Activated CD4-positive, alpha-beta T cell treated with anti-CD3 and anti-CD28 coated beads, Interleukin-2, amount 50 U/mL, for 24 hours (primary cell): ENCODE measurements at regions not wholly inside any gene's neighbourhood (a gene's known extent, or its start where the extent isn't known, plus 50 kb on each side); places are given as distances from the start of the nearest gene placed in this dataset.

Source experiments
- DNase-seq, 2 donors: peaks; one replicate each; pipeline ENCODE4 v3.0.0-alpha.2; 2020; ENCODE audit warnings: low read depth in 1 of 2, low spot score in 1 of 2

GRCh38 chr17:77885678-77886386 lies 72.7 kb upstream of the TNRC6C start:
- no peak for DNase-seq

- DNase-seq, result no peak
Observed at GRCh38 chr17:77886387-77886728, 72.1 kb upstream of the TNRC6C start.

GRCh38 chr17:77887110-77887463 lies 71.4 kb upstream of the TNRC6C start:
- no peak for DNase-seq

GRCh38 chr17:77887464-77888241 lies 70.8 kb upstream of the TNRC6C start:
- peak; percentile 36 to 45 for DNase-seq

GRCh38 chr17:77888242-77889134 lies 70.0 kb upstream of the TNRC6C start:
- no peak for DNase-seq

- no peak for DNase-seq
Observed at GRCh38 chr17:77889135-77889505, 69.4 kb upstream of the TNRC6C start.

- DNase-seq, result no peak
Observed at GRCh38 chr17:77889866-77890760, 68.4 kb upstream of the TNRC6C start.

- no peak for DNase-seq
Observed at GRCh38 chr17:77890771-77891170, 67.7 kb upstream of the TNRC6C start.

- no peak for DNase-seq
Observed at GRCh38 chr17:77891602-77892001, 66.9 kb upstream of the TNRC6C start.

GRCh38 chr17:77892031-77892430 lies 66.5 kb upstream of the TNRC6C start:
- DNase-seq, result no peak

GRCh38 chr17:77892469-77893143 lies 65.9 kb upstream of the TNRC6C start:
- no peak for DNase-seq

- no peak for DNase-seq
Observed at GRCh38 chr17:77893144-77894044, 65.1 kb upstream of the TNRC6C start.

- no peak for DNase-seq
Observed at GRCh38 chr17:77894126-77894956, 64.2 kb upstream of the TNRC6C start.

GRCh38 chr17:77897741-77898301 lies 60.7 kb upstream of the TNRC6C start:
- DNase-seq, result no peak

- no peak for DNase-seq
Observed at GRCh38 chr17:77898521-77899434, 59.7 kb upstream of the TNRC6C start.

- no peak for DNase-seq
Observed at GRCh38 chr17:77899498-77899897, 59.0 kb upstream of the TNRC6C start.

- no peak for DNase-seq
Observed at GRCh38 chr17:77901481-77901880, 57.0 kb upstream of the TNRC6C start.
